DOHH2 (cell line): ENCODE measurements at regions not wholly inside any gene's neighbourhood (a gene's known extent, or its start where the extent isn't known, plus 50 kb on each side); places are given as distances from the start of the nearest gene placed in this dataset.

Experiments
- H3F3A ChIP-seq: fragments of 200-600 bp; sonication (generic), shearing (Covaris generic); 2 replicates; pipeline ENCODE4 v1.6.0; 2016; ENCODE audit warnings: antibody characterized with exemption, mild to moderate bottlenecking; ENCODE audit not compliant: control insufficient read depth, insufficient read depth
- H3K27ac ChIP-seq: fragments of 200-600 bp; sonication (generic); 2 replicates; pipeline ENCODE4 v1.5.1; 2014; ENCODE audit warnings: low read depth, mild to moderate bottlenecking, low read length, moderate library complexity
- H3K27me3 ChIP-seq: fragments of 200-600 bp; sonication (generic); 2 replicates; pipeline ENCODE4 v1.6.1; 2014; ENCODE audit warnings: mild to moderate bottlenecking, low read length, mixed read lengths; ENCODE audit not compliant: control insufficient read depth
- H3K36me3 ChIP-seq: fragments of 200-600 bp; sonication (generic); 2 replicates; pipeline ENCODE4 v1.6.1; 2014; ENCODE audit warnings: mild to moderate bottlenecking, low read length, moderate library complexity, mixed read lengths; ENCODE audit not compliant: control insufficient read depth
- H3K4me1 ChIP-seq: fragments of 200-600 bp; sonication (generic); 2 replicates; pipeline ENCODE4 v1.6.1; 2014; ENCODE audit warnings: mild to moderate bottlenecking, low read length, mixed read lengths; ENCODE audit not compliant: control insufficient read depth
- H3K4me2 ChIP-seq: fragments of 200-600 bp; sonication (generic); 2 replicates; pipeline ENCODE4 v1.6.0; 2014; ENCODE audit warnings: mild to moderate bottlenecking, low read length, moderate library complexity
- H3K4me3 ChIP-seq: fragments of 200-600 bp; sonication (generic); 2 replicates; pipeline ENCODE4 v1.5.1; 2014; ENCODE audit warnings: mild to moderate bottlenecking, low read length, mixed read lengths
- H3K79me2 ChIP-seq: fragments of 200-600 bp; sonication (generic); 2 replicates; pipeline ENCODE4 v1.6.1; 2014; ENCODE audit warnings: mild to moderate bottlenecking, low read length, mixed read lengths; ENCODE audit not compliant: control insufficient read depth
- H3K9me2 ChIP-seq: fragments of 200-600 bp; sonication (generic); replicated peaks from 2 replicates; pipeline ENCODE4 v1.6.1; 2014; ENCODE audit warnings: mild to moderate bottlenecking, low read length, mixed read lengths; ENCODE audit not compliant: control insufficient read depth
- H3K9me3 ChIP-seq: fragments of 200-600 bp; sonication (generic); 2 replicates; pipeline ENCODE4 v1.6.1; 2014; ENCODE audit warnings: antibody characterized with exemption, low read length, mixed read lengths; ENCODE audit not compliant: control insufficient read depth, insufficient read depth
- H4K20me1 ChIP-seq: fragments of 200-600 bp; sonication (generic); 2 replicates; pipeline ENCODE4 v1.6.0; 2014; ENCODE audit warnings: low read depth, mild to moderate bottlenecking, antibody characterized with exemption, low read length, moderate library complexity; ENCODE audit not compliant: control insufficient read depth, insufficient read depth
- CTCF ChIP-seq: fragments of 200-600 bp; sonication (generic); IDR thresholded peaks from one replicate; pipeline ENCODE4 v1.5.1; 2014; ENCODE audit warnings: antibody characterized with exemption, mild to moderate bottlenecking, low read depth, low read length; ENCODE audit not compliant: poor library complexity, severe bottlenecking
- EZH2phosphoT487 ChIP-seq: fragments of 200-600 bp; sonication (generic); IDR thresholded peaks from 2 replicates; pipeline ENCODE4 v1.6.1; 2017; ENCODE audit warnings: borderline replicate concordance, mild to moderate bottlenecking, antibody characterized with exemption, low read length, moderate library complexity, mixed read lengths

- Histone ChIP-seq H3K4me3 (no peak overlapping the region), H3K27ac (no peak overlapping the region), H3F3A (no peaks in the 10 kb centered on the region), H3K9me2 (no peaks in the 10 kb centered on the region), H3K36me3 (no peaks in the 10 kb centered on the region), H4K20me1 (no peaks in the 10 kb centered on the region), H3K27me3 (no peaks in the 10 kb centered on the region), H3K4me1 (no peaks in the 10 kb centered on the region), H3K79me2 (no peaks in the 10 kb centered on the region), H3K4me2 (no peak overlapping the region), H3K9me3 (no peaks in the 10 kb centered on the region)
- TF ChIP-seq EZH2phosphoT487, result no peak
- TF ChIP-seq CTCF, result no peak
These were observed 1118.3 kb upstream of the ADGRL3 start for GRCh38 chr4:60081839-60082238.

GRCh38 chr4:60088807-60089486 lies 1111.2 kb upstream of the ADGRL3 start:
- H3K27me3 ChIP-seq, result no peaks in the 10 kb centered on the region
- H3K9me3 ChIP-seq, result no peaks in the 10 kb centered on the region
- H3K4me2 ChIP-seq, result no peak overlapping the region
- H3K4me3 ChIP-seq, result no peak overlapping the region
- no peaks in the 10 kb centered on the region for H3F3A ChIP-seq
- TF ChIP-seq EZH2phosphoT487 (no peak), CTCF (no peak)
- no peaks in the 10 kb centered on the region for H4K20me1 ChIP-seq
- no peaks in the 10 kb centered on the region for H3K4me1 ChIP-seq
- H3K36me3 ChIP-seq, result no peaks in the 10 kb centered on the region
- no peaks in the 10 kb centered on the region for H3K9me2 ChIP-seq
- no peaks in the 10 kb centered on the region for H3K79me2 ChIP-seq
- no peak overlapping the region for H3K27ac ChIP-seq

- Histone ChIP-seq H3K4me3 (no peak overlapping the region), H3K27ac (no peak overlapping the region)
These were observed 1110.4 kb upstream of the ADGRL3 start for GRCh38 chr4:60089546-60090273.

More at GRCh38 chr4:60089546-60090273, 1110.4 kb upstream of the ADGRL3 start:
- Histone ChIP-seq H4K20me1 (no peaks in the 10 kb centered on the region), H3K79me2 (no peaks in the 10 kb centered on the region), H3K9me3 (no peaks in the 10 kb centered on the region), H3K4me2 (no peak overlapping the region), H3K36me3 (no peaks in the 10 kb centered on the region), H3K9me2 (no peaks in the 10 kb centered on the region), H3K27me3 (no peaks in the 10 kb centered on the region), H3F3A (no peaks in the 10 kb centered on the region), H3K4me1 (no peaks in the 10 kb centered on the region)
- TF ChIP-seq CTCF, result no peak
- TF ChIP-seq EZH2phosphoT487, result no peak
